ENCODE measurements at regions not wholly inside any gene's neighbourhood (a gene's known extent, or its start where the extent isn't known, plus 50 kb on each side); places are given as distances from the start of the nearest gene placed in this dataset.

GRCh38 chr6:141041596-141042087 lies 1091.1 kb upstream of the GJE1 start:
- H3K4me3 Mint-ChIP-seq (ENCODE audit: unreplicated experiment), result no peak overlapping the region
- H3K4me1 Mint-ChIP-seq (ENCODE audit: low read depth, unreplicated experiment), result no peaks in the 10 kb centered on the region
- DNase-seq, result no peak
- no peak overlapping the region for H3K27ac Mint-ChIP-seq (ENCODE audit: unreplicated experiment)
- peaks cover 4% of the 10 kb centered on the region for H3K36me3 Mint-ChIP-seq (ENCODE audit: unreplicated experiment)
- TF ChIP-seq CTCF (IDR thresholded peaks at IDR 0.05; ENCODE audit: partially characterized antibody, unreplicated experiment), result no peak
- peaks cover 2% of the 10 kb centered on the region for H3K9me3 Mint-ChIP-seq (ENCODE audit: unreplicated experiment)
- no peaks in the 10 kb centered on the region for H3K27me3 Mint-ChIP-seq (ENCODE audit: unreplicated experiment)

DNA sequence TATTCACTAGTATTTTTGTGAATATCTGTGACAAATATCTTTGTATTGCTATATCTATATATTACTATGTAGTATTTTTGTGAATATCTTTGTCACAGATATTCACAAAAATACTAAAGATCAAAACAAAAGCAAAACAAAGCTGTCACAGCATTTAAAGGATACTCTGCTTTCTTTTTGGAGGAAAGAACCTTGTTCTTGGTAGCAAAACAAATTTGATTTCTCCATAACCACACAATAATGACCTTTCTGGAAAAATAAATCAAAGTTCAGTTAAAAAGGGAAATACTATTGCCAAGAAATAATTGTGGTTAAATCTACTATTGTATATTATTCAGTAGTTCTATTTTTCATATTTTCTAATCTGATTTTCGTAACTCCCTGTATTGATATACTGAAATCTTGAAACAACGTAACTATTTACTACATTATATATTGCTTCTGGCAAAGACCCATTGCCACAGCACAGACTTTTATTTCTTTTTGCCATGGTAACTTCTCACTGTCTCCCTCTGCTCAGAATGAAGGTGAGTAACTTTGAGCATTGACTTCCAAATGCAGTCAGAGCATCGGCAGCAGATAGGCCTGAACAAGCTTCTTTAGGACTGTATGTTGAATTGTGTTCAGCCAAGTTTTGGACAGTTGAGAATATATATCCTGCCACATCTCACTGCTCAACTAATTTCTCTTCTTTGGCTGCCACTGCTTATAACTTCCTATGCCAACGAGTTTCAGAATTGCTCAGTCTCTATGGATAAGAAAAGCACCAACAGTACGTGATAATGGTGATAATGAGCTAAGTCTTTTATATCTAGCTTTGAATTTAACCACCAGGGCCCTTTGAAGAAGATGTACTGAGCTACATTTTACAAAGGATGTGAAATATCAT lies 1097.2 kb upstream of the GJE1 start:
- Mint-ChIP-seq H3K4me3 (ENCODE audit: unreplicated experiment) (no peak overlapping the region), H3K9me3 (ENCODE audit: unreplicated experiment) (no peaks in the 10 kb centered on the region), H3K4me1 (ENCODE audit: low read depth, unreplicated experiment) (no peaks in the 10 kb centered on the region), H3K27ac (ENCODE audit: unreplicated experiment) (no peak overlapping the region), H3K36me3 (ENCODE audit: unreplicated experiment) (no peaks in the 10 kb centered on the region), H3K27me3 (ENCODE audit: unreplicated experiment) (no peaks in the 10 kb centered on the region)
- no peak for TF ChIP-seq CTCF (IDR thresholded peaks at IDR 0.05; ENCODE audit: partially characterized antibody, unreplicated experiment)
- no peak for DNase-seq

- no peak overlapping the region for H3K4me3 Mint-ChIP-seq (ENCODE audit: unreplicated experiment)
- H3K36me3 Mint-ChIP-seq (ENCODE audit: unreplicated experiment), result no peaks in the 10 kb centered on the region
- no peak overlapping the region for H3K27ac Mint-ChIP-seq (ENCODE audit: unreplicated experiment)
- no peak for DNase-seq
- no peaks in the 10 kb centered on the region for H3K27me3 Mint-ChIP-seq (ENCODE audit: unreplicated experiment)
- H3K4me1 Mint-ChIP-seq (ENCODE audit: low read depth, unreplicated experiment), result no peaks in the 10 kb centered on the region
- no peak for TF ChIP-seq CTCF (IDR thresholded peaks at IDR 0.05; ENCODE audit: partially characterized antibody, unreplicated experiment)
- no peaks in the 10 kb centered on the region for H3K9me3 Mint-ChIP-seq (ENCODE audit: unreplicated experiment)
These were observed 1099.6 kb upstream of the GJE1 start for GRCh38 chr6:141033101-141033500.

GRCh38 chr6:141029908-141030307 lies 1102.8 kb upstream of the GJE1 start:
- Mint-ChIP-seq H3K9me3 (ENCODE audit: unreplicated experiment) (no peaks in the 10 kb centered on the region), H3K27me3 (ENCODE audit: unreplicated experiment) (no peaks in the 10 kb centered on the region), H3K4me1 (ENCODE audit: low read depth, unreplicated experiment) (no peaks in the 10 kb centered on the region), H3K27ac (ENCODE audit: unreplicated experiment) (no peak overlapping the region), H3K36me3 (ENCODE audit: unreplicated experiment) (no peaks in the 10 kb centered on the region), H3K4me3 (ENCODE audit: unreplicated experiment) (no peak overlapping the region)
- no peak for TF ChIP-seq CTCF (IDR thresholded peaks at IDR 0.05; ENCODE audit: partially characterized antibody, unreplicated experiment)
- no peak for DNase-seq

DNA sequence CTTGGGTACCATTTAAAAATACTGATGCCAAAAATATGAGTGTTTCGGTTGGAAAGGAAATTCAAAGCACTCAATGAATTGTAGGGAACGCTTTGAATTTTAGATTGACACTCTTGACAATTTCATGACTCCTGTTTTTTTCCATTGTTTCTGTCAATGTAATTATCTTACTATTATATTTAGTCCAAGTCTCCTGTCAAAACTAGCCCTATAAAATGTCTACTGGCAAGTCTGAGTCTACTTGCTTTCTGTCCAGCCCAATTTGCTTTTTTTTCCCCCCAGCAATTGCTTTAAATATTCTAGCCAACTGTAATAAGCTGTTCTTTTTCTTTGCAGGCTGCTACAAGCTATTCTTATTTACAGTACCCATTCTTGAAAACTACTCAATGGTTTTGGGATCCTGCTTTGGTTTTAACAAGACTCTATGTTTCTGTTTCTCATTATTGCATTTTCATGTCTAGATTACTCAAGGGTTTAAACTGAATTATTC lies 1103.9 kb upstream of the GJE1 start:
- Mint-ChIP-seq H3K4me1 (ENCODE audit: low read depth, unreplicated experiment) (no peaks in the 10 kb centered on the region), H3K4me3 (ENCODE audit: unreplicated experiment) (no peak overlapping the region), H3K27me3 (ENCODE audit: unreplicated experiment) (peaks cover 2% of the 10 kb centered on the region), H3K36me3 (ENCODE audit: unreplicated experiment) (no peaks in the 10 kb centered on the region), H3K9me3 (ENCODE audit: unreplicated experiment) (peaks cover 1% of the 10 kb centered on the region), H3K27ac (ENCODE audit: unreplicated experiment) (no peak overlapping the region)
- no peak for TF ChIP-seq CTCF (IDR thresholded peaks at IDR 0.05; ENCODE audit: partially characterized antibody, unreplicated experiment)
- DNase-seq, result no peak

All from glutamatergic neuron (in vitro differentiated cells).